Esophagus squamous epithelium (tissue), 4 donors: ENCODE measurements at regions not wholly inside any gene's neighbourhood (a gene's known extent, or its start where the extent isn't known, plus 50 kb on each side); places are given as distances from the start of the nearest gene placed in this dataset.

Experiments used
- CTCF ChIP-seq, 6 experiments: fragments of 450-650 bp in 4 of 6; fragments of 200-600 bp in 2 of 6; sonication (generic) in 2 of 6; IDR thresholded peaks; one replicate each; pipeline ENCODE4 v1.5.1; 2016 to 2019; ENCODE audit warnings: antibody characterized with exemption in 6 of 6, mild to moderate bottlenecking in 4 of 6, moderate library complexity in 4 of 6
- POLR2A ChIP-seq, 4 donors: fragments of 450-650 bp; IDR thresholded peaks; one replicate each; pipeline ENCODE4 v1.6.1; 2017; ENCODE audit warnings: antibody characterized with exemption in 4 of 4, mild to moderate bottlenecking in 4 of 4, moderate library complexity in 3 of 4

- TF ChIP-seq CTCF (IDR thresholded peaks at IDR 0.05) (no peak), POLR2A (IDR thresholded peaks at IDR 0.05) (no peak)
Measured at GRCh38 chr6:78670802-78671201, 196.5 kb upstream of the IRAK1BP1 start.
